Trophoblast cell (in vitro differentiated cells and primary cell): ENCODE measurements at regions not wholly inside any gene's neighbourhood (a gene's known extent, or its start where the extent isn't known, plus 50 kb on each side); places are given as distances from the start of the nearest gene placed in this dataset.

Source experiments
- DNase-seq, 2 donors: peaks; one replicate each; pipeline ENCODE4 v3.0.0-alpha.2; 2016
- H2AFZ ChIP-seq: 2 replicates; pipeline ENCODE4 v1.6.1; 2013; ENCODE audit warnings: low read length, moderate library complexity, mild to moderate bottlenecking; ENCODE audit not compliant: insufficient read depth, poor library complexity
- H2AK5ac ChIP-seq: 2 replicates; pipeline ENCODE4 v1.6.1; 2013; ENCODE audit warnings: mild to moderate bottlenecking, low read length
- H2BK120ac ChIP-seq: 2 replicates; pipeline ENCODE4 v1.6.1; 2013; ENCODE audit warnings: low read length, mild to moderate bottlenecking, moderate library complexity; ENCODE audit not compliant: insufficient read depth, poor library complexity
- H2BK12ac ChIP-seq: 2 replicates; pipeline ENCODE4 v1.6.1; 2013; ENCODE audit warnings: mild to moderate bottlenecking, low read length, moderate library complexity
- H2BK5ac ChIP-seq: 2 replicates; pipeline ENCODE4 v1.6.1; 2013; ENCODE audit warnings: low read length, low read depth, moderate library complexity, mild to moderate bottlenecking; ENCODE audit not compliant: poor library complexity
- H3K14ac ChIP-seq: 2 replicates; pipeline ENCODE4 v1.6.1; 2013; ENCODE audit warnings: mild to moderate bottlenecking, low read length
- H3K18ac ChIP-seq: 2 replicates; pipeline ENCODE4 v1.6.1; 2013; ENCODE audit warnings: mild to moderate bottlenecking, low read length
- H3K23ac ChIP-seq: 2 replicates; pipeline ENCODE4 v1.6.1; 2013; ENCODE audit warnings: low read length
- H3K27ac ChIP-seq: 2 replicates; pipeline ENCODE4 v1.5.1; 2013; ENCODE audit warnings: low read depth, mild to moderate bottlenecking, inconsistent platforms, low read length, moderate library complexity
- H3K27me3 ChIP-seq: 2 replicates; pipeline ENCODE4 v1.6.1; 2013; ENCODE audit warnings: inconsistent platforms, mild to moderate bottlenecking, low read length, moderate library complexity; ENCODE audit not compliant: insufficient read depth
- H3K36me3 ChIP-seq, 2 experiments: 1 replicate in 1 of 2; 2 replicates in 1 of 2; pipeline ENCODE4 v1.6.1; 2013; ENCODE audit warnings: low read length in 2 of 2, mild to moderate bottlenecking in 2 of 2, moderate library complexity in 1 of 2; ENCODE audit not compliant: insufficient read depth in 2 of 2, control insufficient read depth in 1 of 2
- H3K4ac ChIP-seq: 2 replicates; pipeline ENCODE4 v1.6.1; 2013; ENCODE audit warnings: low read depth, mild to moderate bottlenecking, low read length, moderate library complexity
- H3K4me1 ChIP-seq, 2 experiments: 1 replicate in 1 of 2; 2 replicates in 1 of 2; pipeline ENCODE4 v1.6.1; 2013; ENCODE audit warnings: low read length in 2 of 2, mild to moderate bottlenecking in 2 of 2, moderate library complexity in 1 of 2; ENCODE audit not compliant: insufficient read depth in 2 of 2, control insufficient read depth in 1 of 2
- H3K4me2 ChIP-seq: 2 replicates; pipeline ENCODE4 v1.6.1; 2013; ENCODE audit warnings: inconsistent platforms, mild to moderate bottlenecking, low read length, moderate library complexity
- H3K4me3 ChIP-seq: 2 replicates; pipeline ENCODE4 v1.5.1; 2013; ENCODE audit warnings: mild to moderate bottlenecking, low read depth, low read length, inconsistent platforms
- H3K79me1 ChIP-seq: one replicate; pipeline ENCODE4 v1.6.1; 2013; ENCODE audit warnings: low read length
- H3K79me2 ChIP-seq: 2 replicates; pipeline ENCODE4 v1.6.1; 2013; ENCODE audit warnings: low read length, mild to moderate bottlenecking; ENCODE audit not compliant: control insufficient read depth, insufficient read depth, poor library complexity
- H3K9ac ChIP-seq: 2 replicates; pipeline ENCODE4 v1.6.1; 2013; ENCODE audit warnings: mild to moderate bottlenecking, low read length
- H3K9me3 ChIP-seq: 2 replicates; pipeline ENCODE4 v1.6.1; 2013; ENCODE audit warnings: low read depth, mild to moderate bottlenecking, control low read depth, inconsistent platforms, low read length; ENCODE audit not compliant: insufficient read depth
- H4K12ac ChIP-seq: 2 replicates; pipeline ENCODE4 v1.6.1; 2013; ENCODE audit warnings: low read depth, mild to moderate bottlenecking, low read length, moderate library complexity
- H4K8ac ChIP-seq: 2 replicates; pipeline ENCODE4 v1.6.1; 2013; ENCODE audit warnings: low read depth, mild to moderate bottlenecking, low read length, moderate library complexity
- H4K91ac ChIP-seq: one replicate; pipeline ENCODE4 v1.6.1; 2013; ENCODE audit warnings: low read depth, mild to moderate bottlenecking, low read length, moderate library complexity
- WGBS: extraction: QIAGEN DNeasy Blood & Tissue Kit; methylation state at CpG from one replicate; pipeline ENCODE4 v1.1.7; 2013; ENCODE audit warnings: missing lambda C conversion rate; ENCODE audit not compliant: insufficient read length, insufficient coverage; ENCODE audit errors: extremely low coverage; 5-methylcytosine and 5-hydroxymethylcytosine counted together

DNA sequence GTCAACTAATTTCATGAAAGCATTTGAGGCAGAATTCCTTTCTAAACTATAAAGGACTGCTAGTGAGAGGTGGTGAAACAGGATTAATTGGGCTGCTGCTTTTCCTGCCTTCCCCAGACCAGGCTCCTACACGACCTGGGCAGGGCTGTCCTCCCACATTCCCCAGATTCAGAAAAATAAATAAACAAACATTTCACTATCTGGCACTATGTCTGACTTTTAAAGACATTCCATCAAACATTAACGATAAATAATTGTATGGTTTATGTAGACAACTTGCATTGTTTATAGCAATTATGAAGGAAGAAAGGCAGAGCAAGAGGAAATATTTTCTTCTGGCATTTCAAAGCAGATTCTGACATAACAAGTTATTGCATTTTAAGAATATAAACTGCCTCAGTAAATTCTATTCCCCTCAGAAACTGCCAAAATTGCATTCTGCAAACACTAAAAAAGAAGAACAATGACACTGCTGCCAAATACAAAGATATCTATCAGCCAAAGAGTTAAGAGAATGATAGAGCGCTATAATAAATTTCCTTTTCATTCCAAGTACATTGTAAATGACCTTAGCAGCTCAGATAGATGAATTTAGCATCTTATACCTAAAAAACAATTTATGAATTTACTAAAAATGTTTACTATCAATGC lies 214.7 kb upstream of the INTU start:
- H3K79me1 ChIP-seq, result no peaks in the 10 kb centered on the region
- DNase-seq, result no peak
- no peak overlapping the region for H3K4ac ChIP-seq
- no peaks in the 10 kb centered on the region for H3K36me3 ChIP-seq
- H2AK5ac ChIP-seq, result no peak overlapping the region
- no peak overlapping the region for H2BK120ac ChIP-seq
- H3K4me1 ChIP-seq, result no peaks in the 10 kb centered on the region
- H3K23ac ChIP-seq, result no peak overlapping the region
- no peak overlapping the region for H3K27ac ChIP-seq
- H4K8ac ChIP-seq, result no peak overlapping the region
- no peaks in the 10 kb centered on the region for H3K27me3 ChIP-seq
- H3K4me3 ChIP-seq, result no peak overlapping the region
- no peak overlapping the region for H2BK12ac ChIP-seq
- H3K9me3 ChIP-seq, result no peaks in the 10 kb centered on the region
- no peak overlapping the region for H4K91ac ChIP-seq
- no peak overlapping the region for H3K9ac ChIP-seq
- H3K14ac ChIP-seq, result no peak overlapping the region
- H2BK5ac ChIP-seq, result no peak overlapping the region
- no peak overlapping the region for H4K12ac ChIP-seq
- no CpG with 5 or more reads among the region's 3 CpGs for WGBS
- H2AFZ ChIP-seq, result no peak overlapping the region
- no peak overlapping the region for H3K18ac ChIP-seq
- no peaks in the 10 kb centered on the region for H3K79me2 ChIP-seq
- no peak overlapping the region for H3K4me2 ChIP-seq

DNA sequence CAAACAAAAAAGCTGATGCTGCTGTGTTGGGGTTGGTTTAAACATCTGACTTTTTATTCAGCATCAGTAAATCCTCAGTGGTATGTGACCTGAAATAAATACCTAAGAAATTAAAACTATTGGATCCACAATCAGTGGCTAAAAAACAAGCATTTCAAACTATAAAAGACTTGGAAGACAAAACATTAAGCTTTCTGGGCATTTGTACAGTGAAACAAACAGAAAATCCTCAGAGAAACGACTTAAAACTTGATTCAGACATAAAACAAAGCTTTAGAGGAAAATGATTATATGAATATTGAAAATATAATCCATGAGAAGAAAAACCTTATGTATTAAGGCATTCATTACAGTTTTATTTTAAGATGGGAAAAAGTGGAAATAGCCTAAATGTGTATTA lies 213.3 kb upstream of the INTU start:
- no peak overlapping the region for H2BK5ac ChIP-seq
- H3K23ac ChIP-seq, result no peak overlapping the region
- H3K27ac ChIP-seq, result no peak overlapping the region
- H3K9me3 ChIP-seq, result no peaks in the 10 kb centered on the region
- H3K18ac ChIP-seq, result no peak overlapping the region
- no peak overlapping the region for H2AK5ac ChIP-seq
- no peaks in the 10 kb centered on the region for H3K79me1 ChIP-seq
- no peak overlapping the region for H3K4me2 ChIP-seq
- no peak overlapping the region for H3K9ac ChIP-seq
- no peak overlapping the region for H2BK120ac ChIP-seq
- H2BK12ac ChIP-seq, result no peak overlapping the region
- no peak overlapping the region for H4K12ac ChIP-seq
- no peak overlapping the region for H3K4me3 ChIP-seq
- H3K36me3 ChIP-seq, result no peaks in the 10 kb centered on the region
- no peak for DNase-seq
- no peaks in the 10 kb centered on the region for H3K79me2 ChIP-seq
- H3K4ac ChIP-seq, result no peak overlapping the region
- no peaks in the 10 kb centered on the region for H3K4me1 ChIP-seq
- no peak overlapping the region for H3K14ac ChIP-seq
- H2AFZ ChIP-seq, result no peak overlapping the region
- H3K27me3 ChIP-seq, result no peaks in the 10 kb centered on the region
- no peak overlapping the region for H4K91ac ChIP-seq
- H4K8ac ChIP-seq, result no peak overlapping the region
- WGBS, result no CpG with 5 or more reads among the region's 1 CpG

DNA sequence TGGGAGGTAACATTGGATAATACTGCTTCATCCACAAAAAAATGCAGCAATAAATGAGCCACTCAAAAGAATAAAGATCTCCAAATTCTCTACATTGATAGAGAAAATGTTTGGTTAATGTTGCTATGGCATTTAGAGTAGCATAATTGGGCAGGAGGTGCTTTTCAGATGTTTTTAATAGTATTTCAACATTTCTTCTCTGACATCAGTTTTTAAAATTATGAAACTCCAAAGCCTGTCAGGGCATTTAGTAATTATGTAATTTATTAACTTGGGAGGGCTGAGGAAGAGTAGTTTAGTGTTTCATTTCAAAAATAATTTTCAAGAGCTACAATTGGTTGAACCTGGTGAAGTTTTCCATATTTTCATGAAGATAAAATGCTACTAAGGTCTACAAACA lies 211.3 kb upstream of the INTU start:
- H3K4me1 ChIP-seq, result peaks cover 0 to 5% of the 10 kb centered on the region in 2 experiments
- H2BK5ac ChIP-seq, result no peak overlapping the region
- H2AFZ ChIP-seq, result no peak overlapping the region
- H3K9ac ChIP-seq, result no peak overlapping the region
- no peak overlapping the region for H4K12ac ChIP-seq
- no peak overlapping the region for H4K8ac ChIP-seq
- no peaks in the 10 kb centered on the region for H3K9me3 ChIP-seq
- no peak overlapping the region for H4K91ac ChIP-seq
- H3K14ac ChIP-seq, result no peak overlapping the region
- H3K4me2 ChIP-seq, result no peak overlapping the region
- no peak overlapping the region for H2AK5ac ChIP-seq
- H3K4me3 ChIP-seq, result no peak overlapping the region
- H3K4ac ChIP-seq, result no peak overlapping the region
- no peaks in the 10 kb centered on the region for H3K79me2 ChIP-seq
- H3K27me3 ChIP-seq, result no peaks in the 10 kb centered on the region
- no peak overlapping the region for H2BK120ac ChIP-seq
- no peak overlapping the region for H3K18ac ChIP-seq
- H3K79me1 ChIP-seq, result no peaks in the 10 kb centered on the region
- H3K36me3 ChIP-seq, result no peaks in the 10 kb centered on the region
- H3K27ac ChIP-seq, result no peak overlapping the region
- no peak overlapping the region for H2BK12ac ChIP-seq
- no peak for DNase-seq
- H3K23ac ChIP-seq, result no peak overlapping the region

- no peak overlapping the region for H3K4me2 ChIP-seq
- no peak overlapping the region for H2AFZ ChIP-seq
- H2AK5ac ChIP-seq, result no peak overlapping the region
- no peaks in the 10 kb centered on the region for H3K27me3 ChIP-seq
- H3K36me3 ChIP-seq, result no peaks in the 10 kb centered on the region
- H3K79me1 ChIP-seq, result no peaks in the 10 kb centered on the region
- no peak overlapping the region for H4K12ac ChIP-seq
- no peak overlapping the region for H3K27ac ChIP-seq
- no peaks in the 10 kb centered on the region for H3K79me2 ChIP-seq
- no peak overlapping the region for H3K14ac ChIP-seq
- H3K4me3 ChIP-seq, result no peak overlapping the region
- H2BK5ac ChIP-seq, result no peak overlapping the region
- H3K4me1 ChIP-seq, result peaks cover 0 to 6% of the 10 kb centered on the region in 2 experiments
- no peak overlapping the region for H2BK12ac ChIP-seq
- no peak overlapping the region for H2BK120ac ChIP-seq
- no CpG with 5 or more reads among the region's 11 CpGs for WGBS
- no peak overlapping the region for H4K8ac ChIP-seq
- DNase-seq, result no peak
- H3K23ac ChIP-seq, result no peak overlapping the region
- no peak overlapping the region for H3K18ac ChIP-seq
- H3K4ac ChIP-seq, result no peak overlapping the region
- H3K9me3 ChIP-seq, result no peaks in the 10 kb centered on the region
- no peak overlapping the region for H4K91ac ChIP-seq
- no peak overlapping the region for H3K9ac ChIP-seq
Measured at GRCh38 chr4:127425202-127425845, 207.4 kb upstream of the INTU start.
